Prostate gland (tissue), 2 donors: ENCODE measurements at regions not wholly inside any gene's neighbourhood (a gene's known extent, or its start where the extent isn't known, plus 50 kb on each side); places are given as distances from the start of the nearest gene placed in this dataset.

Source experiments
- CTCF ChIP-seq, 4 experiments: fragments of 200-600 bp in 2 of 4; fragments of 450-650 bp in 2 of 4; sonication (generic) in 2 of 4; IDR thresholded peaks; 1 replicate in 3 of 4; 2 replicates in 1 of 4; pipeline ENCODE4 v1.5.1; 2016 to 2019; ENCODE audit warnings: antibody characterized with exemption in 4 of 4, mild to moderate bottlenecking in 2 of 4, moderate library complexity in 2 of 4
- POLR2A ChIP-seq: fragments of 450-650 bp; IDR thresholded peaks from one replicate; pipeline ENCODE4 v1.6.1; 2016; ENCODE audit warnings: antibody characterized with exemption, mild to moderate bottlenecking

DNA sequence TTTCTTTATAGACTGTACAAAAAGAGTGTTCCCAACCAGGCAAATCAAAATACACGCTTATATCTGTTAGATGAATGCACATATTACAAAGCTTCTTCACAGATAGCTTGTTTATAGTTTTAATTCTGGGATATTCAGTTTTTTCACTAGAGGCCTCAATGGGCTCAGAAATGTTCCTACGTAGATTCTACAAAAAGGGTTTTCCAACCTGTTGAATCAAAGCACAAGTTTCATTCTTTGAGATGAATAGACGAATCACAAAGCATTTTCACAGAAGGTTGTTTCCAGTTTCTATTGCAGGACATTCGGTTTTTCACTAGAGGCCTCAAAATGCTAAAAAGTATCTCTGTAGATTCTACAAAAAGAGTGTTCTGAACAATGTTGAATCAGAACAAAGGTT, 1490.3 kb downstream of the UQCRFS1 start:
- no peak for TF ChIP-seq CTCF (IDR thresholded peaks at IDR 0.05)
- TF ChIP-seq POLR2A = no peak
